Caco-2 (cell line): ENCODE measurements at regions not wholly inside any gene's neighbourhood (a gene's known extent, or its start where the extent isn't known, plus 50 kb on each side); places are given as distances from the start of the nearest gene placed in this dataset.

Experiments used
- BruUV-seq: library from RNA; stranded (reverse); fragments of 400-500 nt; replicated peaks from 2 replicates; lab custom pipeline; 2021; lab: Mats Ljungman, UMichigan
- CTCF ChIA-PET: fragments of 300-600 bp; sonication (Branson Sonifier 250); formaldehyde crosslinking; loops from one replicate; lab custom pipeline; 2022; ENCODE audit warnings: antibody characterized with exemption; lab: Charles Lee
- POLR2A ChIA-PET: fragments of 300-600 bp; sonication (Branson Sonifier 250); formaldehyde crosslinking; loops from one replicate; lab custom pipeline; 2022; ENCODE audit warnings: antibody characterized with exemption; lab: Charles Lee
- DNase-seq, 2 experiments: peaks; one replicate each; pipeline versions ENCODE4 v3.0.0 to v3.0.0-alpha.2; 2020 to 2022
- H3K27me3 ChIP-seq: replicated peaks from 2 replicates; pipeline ENCODE4 v1.6.0; 2011; ENCODE audit warnings: low read length; ENCODE audit not compliant: control insufficient read depth, insufficient read depth
- H3K36me3 ChIP-seq: 2 replicates; pipeline ENCODE4 v1.5.1; 2011; ENCODE audit warnings: low read length; ENCODE audit not compliant: control insufficient read depth, insufficient read depth
- H3K4me1 ChIP-seq: fragments of 250-450 bp; sonication (Bioruptor Pico); 2 replicates; pipeline ENCODE4 v1.5.1; 2020; ENCODE audit warnings: mild to moderate bottlenecking
- H3K4me3 ChIP-seq: 2 replicates; pipeline ENCODE4 v1.5.1; 2011; ENCODE audit warnings: low read depth, mild to moderate bottlenecking, control low read depth, low read length
- H3K9me3 ChIP-seq: fragments of 250-450 bp; sonication (Bioruptor Pico); 2 replicates; pipeline ENCODE4 v1.5.1; 2020; ENCODE audit warnings: mild to moderate bottlenecking, moderate library complexity
- H3K27ac Mint-ChIP-seq: one replicate; pipeline ENCODE4 v1.8.0; 2022; ENCODE audit warnings: mixed read lengths; ENCODE audit not compliant: unreplicated experiment
- H3K27me3 Mint-ChIP-seq: one replicate; pipeline ENCODE4 v1.8.0; 2022; ENCODE audit warnings: mixed read lengths; ENCODE audit not compliant: insufficient read depth, unreplicated experiment
- H3K36me3 Mint-ChIP-seq: one replicate; pipeline ENCODE4 v1.8.0; 2022; ENCODE audit warnings: mild to moderate bottlenecking, mixed read lengths; ENCODE audit not compliant: insufficient read depth, unreplicated experiment
- H3K4me1 Mint-ChIP-seq: one replicate; pipeline ENCODE4 v1.8.0; 2022; ENCODE audit warnings: low read depth, mixed read lengths; ENCODE audit not compliant: unreplicated experiment
- H3K4me3 Mint-ChIP-seq: one replicate; pipeline ENCODE4 v1.8.0; 2022; ENCODE audit warnings: mild to moderate bottlenecking, moderate library complexity, mixed read lengths; ENCODE audit not compliant: unreplicated experiment
- H3K9me3 Mint-ChIP-seq: one replicate; pipeline ENCODE4 v1.8.0; 2022; ENCODE audit warnings: mixed read lengths; ENCODE audit not compliant: unreplicated experiment
- intact Hi-C: fragments of 100-400 bp; cut with micrococcal nuclease; formaldehyde crosslinking; loops from one replicate; pipeline ENCODE4 v1.10.0; 2022; ENCODE audit not compliant: unreplicated experiment
- TF ChIP-seq, protein P1 (sequence below), 2 experiments: fragments of 200-600 bp in 1 of 2; IDR thresholded peaks; 1 replicate in 1 of 2; 2 replicates in 1 of 2; pipeline versions ENCODE4 v1.5.1 to v1.8.0; 2011 to 2022; ENCODE audit warnings: antibody characterized with exemption in 1 of 2, control low read depth in 1 of 2, inconsistent platforms in 1 of 2, low read depth in 1 of 2, low read length in 1 of 2, mild to moderate bottlenecking in 1 of 2, moderate library complexity in 1 of 2; ENCODE audit not compliant: insufficient read depth in 1 of 2, severe bottlenecking in 1 of 2, unreplicated experiment in 1 of 2

DNA sequence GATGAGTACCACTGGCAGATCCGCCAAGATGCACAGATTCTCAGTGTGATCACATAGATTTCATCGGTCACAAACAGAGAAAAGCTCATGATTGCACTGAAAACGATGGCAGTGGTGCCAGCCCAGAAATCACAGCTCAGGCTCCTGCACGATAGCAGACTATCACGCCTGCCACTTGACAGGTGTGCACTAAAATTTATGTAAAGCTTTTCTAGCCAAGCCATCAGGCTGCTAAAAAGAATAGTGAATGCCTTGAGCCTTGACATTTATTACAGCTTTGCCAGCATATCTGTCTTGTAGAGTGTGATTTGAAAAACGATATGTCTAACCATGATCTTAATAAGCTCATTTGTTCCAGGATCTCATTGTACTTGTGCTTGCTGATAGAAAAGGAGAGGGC, 409.5 kb upstream of the CWC22 start:
- ChIA-PET POLR2A (no interaction called here), CTCF (no interaction called here)
- intact Hi-C loops: no loop called here

DNA sequence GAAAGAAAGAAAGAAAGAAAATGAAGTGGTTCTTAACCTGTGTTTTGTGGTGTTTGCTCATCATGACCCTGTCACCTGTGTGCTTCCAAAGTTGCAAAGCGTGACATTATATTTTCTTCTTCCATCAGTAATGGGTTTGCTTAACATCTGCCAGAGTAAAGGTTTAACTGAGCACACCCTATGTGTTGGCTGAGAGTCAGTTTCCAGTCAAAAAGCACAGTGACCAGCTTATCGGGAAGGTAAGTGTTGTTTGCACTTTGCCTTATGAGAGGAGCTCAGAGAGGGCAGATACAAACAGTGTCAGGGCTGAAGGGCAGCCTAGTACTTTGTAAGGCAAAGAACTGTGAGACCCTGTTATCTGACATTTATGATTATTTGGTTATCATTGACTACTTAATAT, 406.2 kb upstream of the CWC22 start:
- Mint-ChIP-seq H3K4me3 (no peak overlapping the region), H3K9me3 (no peaks in the 10 kb centered on the region), H3K36me3 (no peaks in the 10 kb centered on the region), H3K27me3 (no peaks in the 10 kb centered on the region), H3K27ac (no peak overlapping the region), H3K4me1 (no peaks in the 10 kb centered on the region)
- Histone ChIP-seq H3K27me3 (no peaks in the 10 kb centered on the region), H3K4me1 (no peaks in the 10 kb centered on the region), H3K9me3 (no peaks in the 10 kb centered on the region), H3K36me3 (no peaks in the 10 kb centered on the region), H3K4me3 (no peak overlapping the region)
- no TSS peak for BruUV-seq
- intact Hi-C loops: no loop called here
- TF ChIP-seq, protein P1, sequence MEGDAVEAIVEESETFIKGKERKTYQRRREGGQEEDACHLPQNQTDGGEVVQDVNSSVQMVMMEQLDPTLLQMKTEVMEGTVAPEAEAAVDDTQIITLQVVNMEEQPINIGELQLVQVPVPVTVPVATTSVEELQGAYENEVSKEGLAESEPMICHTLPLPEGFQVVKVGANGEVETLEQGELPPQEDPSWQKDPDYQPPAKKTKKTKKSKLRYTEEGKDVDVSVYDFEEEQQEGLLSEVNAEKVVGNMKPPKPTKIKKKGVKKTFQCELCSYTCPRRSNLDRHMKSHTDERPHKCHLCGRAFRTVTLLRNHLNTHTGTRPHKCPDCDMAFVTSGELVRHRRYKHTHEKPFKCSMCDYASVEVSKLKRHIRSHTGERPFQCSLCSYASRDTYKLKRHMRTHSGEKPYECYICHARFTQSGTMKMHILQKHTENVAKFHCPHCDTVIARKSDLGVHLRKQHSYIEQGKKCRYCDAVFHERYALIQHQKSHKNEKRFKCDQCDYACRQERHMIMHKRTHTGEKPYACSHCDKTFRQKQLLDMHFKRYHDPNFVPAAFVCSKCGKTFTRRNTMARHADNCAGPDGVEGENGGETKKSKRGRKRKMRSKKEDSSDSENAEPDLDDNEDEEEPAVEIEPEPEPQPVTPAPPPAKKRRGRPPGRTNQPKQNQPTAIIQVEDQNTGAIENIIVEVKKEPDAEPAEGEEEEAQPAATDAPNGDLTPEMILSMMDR (IDR thresholded peaks at IDR 0.05; ENCODE audit: insufficient read depth in 1 of 2, low read depth in 1 of 2, low read length in 1 of 2, severe bottlenecking in 1 of 2, unreplicated experiment in 1 of 2): no peak
- POLR2A ChIA-PET: no interaction called here
- no peak for DNase-seq
- CTCF ChIA-PET: no interaction called here

More for the DNA sequence above, 409.5 kb upstream of the CWC22 start:
- no peaks in the 10 kb centered on the region for H3K27me3 ChIP-seq
- H3K36me3 ChIP-seq: no peaks in the 10 kb centered on the region
- Mint-ChIP-seq H3K9me3 (no peaks in the 10 kb centered on the region), H3K4me1 (no peaks in the 10 kb centered on the region), H3K27me3 (no peaks in the 10 kb centered on the region), H3K4me3 (no peak overlapping the region), H3K27ac (no peak overlapping the region), H3K36me3 (no peaks in the 10 kb centered on the region)
- H3K4me1 ChIP-seq: no peaks in the 10 kb centered on the region
- no TSS peak for BruUV-seq
- no peaks in the 10 kb centered on the region for H3K9me3 ChIP-seq
- no peak for DNase-seq
- H3K4me3 ChIP-seq: no peak overlapping the region
- TF ChIP-seq, protein P1 (IDR thresholded peaks at IDR 0.05; ENCODE audit: insufficient read depth in 1 of 2, low read depth in 1 of 2, low read length in 1 of 2, severe bottlenecking in 1 of 2, unreplicated experiment in 1 of 2): no peak

DNA sequence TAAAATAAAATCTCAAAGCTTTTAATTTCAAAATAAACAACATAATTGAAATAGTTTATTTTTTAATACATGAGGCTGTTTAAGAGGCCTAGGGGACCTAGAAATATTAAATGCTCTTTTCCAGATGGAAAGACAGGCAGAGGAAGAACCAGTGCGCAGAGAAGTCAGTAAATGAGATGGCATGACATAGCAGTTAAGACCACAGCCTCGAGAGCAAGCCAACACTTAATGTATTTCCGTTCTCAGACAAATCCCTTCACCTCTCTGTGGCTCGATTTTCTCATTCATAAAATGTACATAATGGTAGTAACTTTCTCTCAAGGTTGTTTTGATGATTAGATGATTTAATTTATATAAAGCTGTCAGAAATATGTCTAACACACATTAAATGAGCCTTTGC, 405.1 kb upstream of the CWC22 start:
- TF ChIP-seq, protein P1 (IDR thresholded peaks at IDR 0.05; ENCODE audit: insufficient read depth in 1 of 2, low read depth in 1 of 2, low read length in 1 of 2, severe bottlenecking in 1 of 2, unreplicated experiment in 1 of 2): no peak
- BruUV-seq: no TSS peak
- Mint-ChIP-seq H3K36me3 (no peaks in the 10 kb centered on the region), H3K9me3 (no peaks in the 10 kb centered on the region), H3K27ac (no peak overlapping the region), H3K27me3 (no peaks in the 10 kb centered on the region), H3K4me1 (no peaks in the 10 kb centered on the region), H3K4me3 (no peak overlapping the region)
- DNase-seq: no peak
- H3K4me1 ChIP-seq: no peaks in the 10 kb centered on the region
- no peaks in the 10 kb centered on the region for H3K27me3 ChIP-seq
- POLR2A ChIA-PET: no interaction called here
- H3K4me3 ChIP-seq: no peak overlapping the region
- intact Hi-C loops: no loop called here
- CTCF ChIA-PET: no interaction called here
- H3K9me3 ChIP-seq: no peaks in the 10 kb centered on the region
- H3K36me3 ChIP-seq: no peaks in the 10 kb centered on the region
